ENCODE measurements at regions not wholly inside any gene's neighbourhood (a gene's known extent, or its start where the extent isn't known, plus 50 kb on each side); places are given as distances from the start of the nearest gene placed in this dataset.
"Not testable (repeated sequence)": the region's sequence is repeated elsewhere in the genome, so short reads cannot be mapped to it uniquely, and the experiment has no call there.

DNA sequence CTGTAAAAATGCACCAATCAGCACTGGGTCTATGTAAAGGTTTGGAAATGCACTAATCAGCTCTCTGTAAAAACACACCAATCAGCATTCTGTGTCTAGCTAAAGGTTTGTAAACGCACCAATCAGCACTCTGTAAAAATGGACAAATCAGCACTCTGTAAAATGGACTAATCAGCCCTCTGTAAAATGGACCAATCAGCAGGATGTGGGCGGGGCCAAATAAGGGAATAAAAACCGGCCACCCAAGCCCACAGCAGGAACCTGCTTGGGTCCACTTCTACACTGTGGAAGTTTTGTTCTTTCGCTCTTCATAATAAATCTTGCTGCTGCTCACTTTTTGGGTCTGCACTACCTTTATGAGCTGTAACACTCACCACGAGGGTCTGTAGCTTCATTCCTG, 101.0 kb downstream of the SMC2 start:
- TF ChIP-seq, protein P1, sequence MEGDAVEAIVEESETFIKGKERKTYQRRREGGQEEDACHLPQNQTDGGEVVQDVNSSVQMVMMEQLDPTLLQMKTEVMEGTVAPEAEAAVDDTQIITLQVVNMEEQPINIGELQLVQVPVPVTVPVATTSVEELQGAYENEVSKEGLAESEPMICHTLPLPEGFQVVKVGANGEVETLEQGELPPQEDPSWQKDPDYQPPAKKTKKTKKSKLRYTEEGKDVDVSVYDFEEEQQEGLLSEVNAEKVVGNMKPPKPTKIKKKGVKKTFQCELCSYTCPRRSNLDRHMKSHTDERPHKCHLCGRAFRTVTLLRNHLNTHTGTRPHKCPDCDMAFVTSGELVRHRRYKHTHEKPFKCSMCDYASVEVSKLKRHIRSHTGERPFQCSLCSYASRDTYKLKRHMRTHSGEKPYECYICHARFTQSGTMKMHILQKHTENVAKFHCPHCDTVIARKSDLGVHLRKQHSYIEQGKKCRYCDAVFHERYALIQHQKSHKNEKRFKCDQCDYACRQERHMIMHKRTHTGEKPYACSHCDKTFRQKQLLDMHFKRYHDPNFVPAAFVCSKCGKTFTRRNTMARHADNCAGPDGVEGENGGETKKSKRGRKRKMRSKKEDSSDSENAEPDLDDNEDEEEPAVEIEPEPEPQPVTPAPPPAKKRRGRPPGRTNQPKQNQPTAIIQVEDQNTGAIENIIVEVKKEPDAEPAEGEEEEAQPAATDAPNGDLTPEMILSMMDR (IDR thresholded peaks at IDR 0.05), result not testable (repeated sequence)
- TF ChIP-seq POLR2AphosphoS5 (IDR thresholded peaks at IDR 0.05), result not testable (repeated sequence)
